Activated CD4-positive, alpha-beta memory T cell treated with anti-CD3 and anti-CD28 coated beads, Interleukin-2, amount 10 ng/mL, durations not matched to agents 7 days and 5 days (primary cell): ENCODE measurements at regions not wholly inside any gene's neighbourhood (a gene's known extent, or its start where the extent isn't known, plus 50 kb on each side); places are given as distances from the start of the nearest gene placed in this dataset.
"Not testable (repeated sequence)": the region's sequence is repeated elsewhere in the genome, so short reads cannot be mapped to it uniquely, and the experiment has no call there.

Experiments
- CTCF ChIA-PET: fragments of 350-600 bp; sonication (Branson Sonifier 250); formaldehyde crosslinking; loops from one replicate; lab custom pipeline; 2021; ENCODE audit warnings: antibody characterized with exemption, inconsistent platforms; lab: Charles Lee
- POLR2A ChIA-PET: fragments of 350-600 bp; sonication (Branson Sonifier 250); formaldehyde crosslinking; loops from one replicate; lab custom pipeline; 2021; ENCODE audit warnings: antibody characterized with exemption; lab: Charles Lee
- DNase-seq: peaks from one replicate; pipeline ENCODE4 v3.0.0-alpha.2; 2020
- H3K27ac Mint-ChIP-seq: one replicate; pipeline ENCODE4 v1.8.0; 2021; ENCODE audit warnings: mild to moderate bottlenecking, mixed read lengths
- H3K27me3 Mint-ChIP-seq: one replicate; pipeline ENCODE4 v1.8.0; 2021; ENCODE audit warnings: mixed read lengths
- H3K36me3 Mint-ChIP-seq: one replicate; pipeline ENCODE4 v1.8.0; 2021; ENCODE audit warnings: low read depth, mixed read lengths
- H3K4me1 Mint-ChIP-seq: one replicate; pipeline ENCODE4 v1.8.0; 2021; ENCODE audit warnings: mixed read lengths
- H3K4me3 Mint-ChIP-seq: one replicate; pipeline ENCODE4 v1.8.0; 2021; ENCODE audit warnings: mild to moderate bottlenecking, mixed read lengths
- H3K9me3 Mint-ChIP-seq: one replicate; pipeline ENCODE4 v1.8.0; 2021; ENCODE audit warnings: mixed read lengths

DNA sequence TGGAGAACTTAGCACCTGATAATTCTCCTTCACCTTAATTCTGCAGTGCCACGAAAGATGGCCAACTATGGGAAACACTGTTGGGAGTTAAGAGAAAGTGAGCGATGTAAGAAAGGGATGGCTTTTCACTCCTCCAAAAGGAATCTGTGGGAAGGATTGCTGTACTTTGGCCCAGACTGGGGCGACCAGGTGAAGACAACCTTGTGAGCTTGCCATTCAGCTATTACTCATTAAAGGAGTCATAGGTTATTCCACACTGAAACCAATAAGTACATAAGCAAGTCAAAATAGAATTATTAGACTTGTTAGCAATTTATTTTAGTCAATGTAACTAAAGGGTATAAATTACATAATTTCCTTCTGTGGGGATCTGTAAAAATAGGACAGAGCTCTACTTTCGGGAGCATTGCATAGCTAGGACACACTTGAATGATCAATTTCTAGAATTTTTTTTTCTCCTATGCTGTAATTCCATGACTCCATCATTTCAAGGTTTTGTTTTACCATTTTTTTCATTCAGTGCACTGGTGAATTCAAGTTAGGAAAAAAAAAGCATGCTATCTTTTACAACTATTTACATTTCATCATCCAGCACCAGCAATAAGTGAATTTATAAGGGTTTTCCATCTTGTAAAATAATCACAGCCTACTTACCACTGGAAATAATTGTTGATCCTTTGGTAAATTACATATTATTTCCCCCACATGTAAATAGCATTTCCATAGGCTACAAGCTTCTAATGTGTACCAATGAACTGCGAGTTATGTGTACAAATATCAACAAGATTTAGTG lies 231.7 kb downstream of the SIM1 start:
- DNase-seq: no peak
- CTCF ChIA-PET: no interaction called here
- no peaks in the 10 kb centered on the region for H3K9me3 Mint-ChIP-seq
- peaks cover 35% of the 10 kb centered on the region for H3K4me1 Mint-ChIP-seq
- H3K4me3 Mint-ChIP-seq: no peak overlapping the region
- peaks cover 6% of the 10 kb centered on the region for H3K27me3 Mint-ChIP-seq
- H3K36me3 Mint-ChIP-seq: peaks cover 3% of the 10 kb centered on the region
- POLR2A ChIA-PET: interaction anchor here (0.6 kb wide), 1 partner anchor 20 kb away, joined by 4 read pairs; no protein-coding TSS in a partner anchor
- H3K27ac Mint-ChIP-seq: no peak overlapping the region

- Mint-ChIP-seq H3K4me1 (peaks cover 41% of the 10 kb centered on the region), H3K36me3 (peaks cover 3% of the 10 kb centered on the region), H3K4me3 (no peak overlapping the region), H3K9me3 (no peaks in the 10 kb centered on the region), H3K27me3 (peaks cover 2% of the 10 kb centered on the region), H3K27ac (peak overlapping the region; percentile 71)
- POLR2A ChIA-PET: interaction anchor here (0.6 to 1.8 kb wide), 2 partner anchors 59 to 241 kb away, joined by 3 to 5 read pairs; no protein-coding TSS in a partner anchor
- CTCF ChIA-PET: no interaction called here
- DNase-seq: no peak
Measured at GRCh38 chr6:100230953-100231316, 233.8 kb downstream of the SIM1 start.

- no peak for DNase-seq
- Mint-ChIP-seq H3K27ac (peak overlapping the region; percentile 71), H3K4me1 (peaks cover 41% of the 10 kb centered on the region), H3K9me3 (no peaks in the 10 kb centered on the region), H3K27me3 (peaks cover 2% of the 10 kb centered on the region), H3K36me3 (no peaks in the 10 kb centered on the region), H3K4me3 (no peak overlapping the region)
- CTCF ChIA-PET: interaction anchor here (1.4 kb wide), 2 partner anchors 28 to 58 kb away, joined by 5 to 6 read pairs; no protein-coding TSS in a partner anchor
- POLR2A ChIA-PET: interaction anchor here (0.6 to 1.8 kb wide), 5 partner anchors 30 to 241 kb away, joined by 3 to 5 read pairs (median 3); no protein-coding TSS in a partner anchor
Measured at GRCh38 chr6:100230115-100230952, 234.4 kb downstream of the SIM1 start.

- CTCF ChIA-PET: interaction anchor here (1.4 to 2.0 kb wide), 3 partner anchors 14 to 57 kb away, joined by 5 to 6 read pairs (median 5); no protein-coding TSS in a partner anchor
- Mint-ChIP-seq H3K27ac (peak overlapping the region; percentile 70), H3K4me3 (peak overlapping the region; percentile 68), H3K9me3 (peaks cover under 1% of the 10 kb centered on the region), H3K4me1 (peaks cover 41% of the 10 kb centered on the region), H3K27me3 (no peaks in the 10 kb centered on the region), H3K36me3 (no peaks in the 10 kb centered on the region)
- POLR2A ChIA-PET: interaction anchor here (1.1 to 1.6 kb wide), 2 partner anchors 31 to 58 kb away, joined by 3 to 4 read pairs; no protein-coding TSS in a partner anchor
- DNase-seq: no peak
Measured at GRCh38 chr6:100229512-100229911, 235.2 kb downstream of the SIM1 start.

GRCh38 chr6:100228834-100229441 lies 234.9 kb upstream of the MCHR2 start:
- peak; percentile 80 for DNase-seq
- CTCF ChIA-PET: interaction anchor here (1.4 to 2.0 kb wide), 3 partner anchors 14 to 57 kb away, joined by 5 to 6 read pairs (median 5); no protein-coding TSS in a partner anchor
- Mint-ChIP-seq H3K36me3 (no peaks in the 10 kb centered on the region), H3K4me3 (peak overlapping the region; percentile 68), H3K27me3 (no peaks in the 10 kb centered on the region), H3K9me3 (peaks cover 2% of the 10 kb centered on the region), H3K27ac (peak overlapping the region; percentile 83), H3K4me1 (peaks cover 41% of the 10 kb centered on the region)
- POLR2A ChIA-PET: interaction anchor here (1.1 to 1.6 kb wide), 2 partner anchors 32 to 57 kb away, joined by 3 to 4 read pairs; no protein-coding TSS in a partner anchor

DNA sequence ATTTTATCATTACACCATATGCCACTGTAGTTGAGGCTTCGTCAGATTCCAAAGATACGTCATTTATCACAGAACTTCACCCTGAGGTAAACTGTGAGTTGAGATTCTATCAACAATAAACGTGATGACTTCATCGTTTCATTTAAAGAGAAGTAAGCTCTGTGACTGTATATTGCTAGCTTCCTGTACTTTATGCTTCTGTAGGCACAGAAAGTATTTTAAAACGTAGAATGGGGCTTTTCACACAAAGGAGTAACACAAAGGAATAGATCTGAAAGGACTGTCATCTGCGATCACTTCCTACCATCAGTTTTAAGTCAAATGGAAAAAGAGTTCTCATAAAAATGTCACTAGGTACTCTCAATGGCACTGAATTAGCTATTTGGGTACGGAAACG lies 234.4 kb upstream of the MCHR2 start:
- peak overlapping the region; percentile 68 for H3K4me3 Mint-ChIP-seq
- POLR2A ChIA-PET: no interaction called here
- peaks cover 2% of the 10 kb centered on the region for H3K9me3 Mint-ChIP-seq
- CTCF ChIA-PET: interaction anchor here (2.0 kb wide), 1 partner anchor 15 kb away, joined by 5 read pairs; no protein-coding TSS in a partner anchor
- H3K4me1 Mint-ChIP-seq: peaks cover 41% of the 10 kb centered on the region
- H3K27ac Mint-ChIP-seq: peak overlapping the region; percentile 83
- H3K27me3 Mint-ChIP-seq: no peaks in the 10 kb centered on the region
- H3K36me3 Mint-ChIP-seq: no peaks in the 10 kb centered on the region
- DNase-seq: no peak

DNA sequence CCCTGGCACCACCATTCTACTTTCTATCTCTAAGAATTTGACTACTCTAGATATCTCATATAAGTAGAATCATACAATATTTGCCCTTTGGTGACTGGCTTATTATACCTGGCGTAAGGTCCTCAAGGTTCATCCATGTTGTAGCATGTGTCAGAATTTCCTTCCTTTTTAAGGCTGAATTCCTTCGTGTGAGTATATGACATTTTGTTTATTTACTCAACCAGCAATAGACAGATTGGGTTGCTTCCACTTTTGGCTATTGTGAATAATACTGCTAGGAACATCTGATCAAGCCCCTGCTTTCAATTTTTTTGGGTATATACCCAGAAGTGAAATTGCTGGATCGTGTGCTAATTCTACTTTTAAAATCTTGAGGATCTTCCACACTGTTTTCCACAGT lies 232.8 kb upstream of the MCHR2 start:
- peaks cover 37% of the 10 kb centered on the region for H3K4me1 Mint-ChIP-seq

GRCh38 chr6:100223952-100224351 lies 229.9 kb upstream of the MCHR2 start:
- H3K4me3 Mint-ChIP-seq, POLR2A ChIA-PET, CTCF ChIA-PET, H3K36me3 Mint-ChIP-seq, H3K9me3 Mint-ChIP-seq, H3K27ac Mint-ChIP-seq, DNase-seq: not testable (repeated sequence)
- H3K4me1 Mint-ChIP-seq: peaks cover 13% of the 10 kb centered on the region
- peaks cover 11% of the 10 kb centered on the region for H3K27me3 Mint-ChIP-seq

More for the DNA sequence above, 232.8 kb upstream of the MCHR2 start:
- no peak overlapping the region for H3K27ac Mint-ChIP-seq
- DNase-seq: no peak
- peaks cover 5% of the 10 kb centered on the region for H3K9me3 Mint-ChIP-seq
- no peaks in the 10 kb centered on the region for H3K36me3 Mint-ChIP-seq
- no peaks in the 10 kb centered on the region for H3K27me3 Mint-ChIP-seq
- H3K4me3 Mint-ChIP-seq: no peak overlapping the region
- ChIA-PET POLR2A (no interaction called here), CTCF (no interaction called here)

GRCh38 chr6:100220543-100220942 lies 226.5 kb upstream of the MCHR2 start:
- H3K4me3 Mint-ChIP-seq: no peak overlapping the region
- POLR2A ChIA-PET: no interaction called here
- H3K4me1 Mint-ChIP-seq: no peaks in the 10 kb centered on the region
- no peaks in the 10 kb centered on the region for H3K36me3 Mint-ChIP-seq
- H3K27ac Mint-ChIP-seq: no peak overlapping the region
- DNase-seq: no peak
- peaks cover 13% of the 10 kb centered on the region for H3K27me3 Mint-ChIP-seq
- H3K9me3 Mint-ChIP-seq: peaks cover 5% of the 10 kb centered on the region
- CTCF ChIA-PET: no interaction called here

DNA sequence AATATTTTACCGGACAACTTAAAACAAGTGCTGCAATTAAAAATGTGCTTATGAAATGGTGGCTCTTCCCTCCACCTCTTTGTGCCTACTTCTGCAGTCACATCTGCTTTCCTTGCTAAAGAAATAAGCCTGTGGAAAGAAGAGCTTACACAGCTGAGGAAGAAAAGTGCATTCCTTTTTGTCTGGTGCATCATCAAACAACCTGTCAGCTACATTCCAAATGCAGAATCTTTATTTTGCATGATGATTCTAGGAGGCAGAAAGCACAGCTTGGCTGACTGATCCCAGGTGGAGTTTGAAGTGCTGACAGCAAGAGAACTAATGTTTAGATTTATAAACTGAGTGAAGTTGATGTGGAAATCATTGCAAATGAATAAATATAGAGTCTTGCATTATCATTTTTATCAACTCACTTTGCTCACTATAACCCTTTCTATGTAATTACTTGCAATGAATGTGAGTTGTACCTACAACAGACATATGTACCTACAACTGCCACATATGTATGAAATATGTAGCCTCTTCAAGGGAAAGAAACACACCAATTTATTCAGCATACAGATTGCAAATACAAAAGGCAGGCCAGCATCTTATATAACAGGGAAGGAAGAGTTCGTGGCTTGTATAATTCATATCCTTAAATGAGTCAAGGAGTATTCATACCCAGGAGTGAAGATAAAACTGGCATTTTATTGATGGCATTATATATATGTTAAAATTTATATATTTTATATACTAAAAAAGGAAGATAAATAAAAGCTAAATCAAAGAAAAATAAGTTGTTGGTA lies 223.4 kb upstream of the MCHR2 start:
- Mint-ChIP-seq H3K27ac (no peak overlapping the region), H3K4me1 (no peaks in the 10 kb centered on the region), H3K27me3 (peaks cover 13% of the 10 kb centered on the region), H3K9me3 (peaks cover 3% of the 10 kb centered on the region), H3K36me3 (no peaks in the 10 kb centered on the region), H3K4me3 (no peak overlapping the region)
- ChIA-PET CTCF (no interaction called here), POLR2A (no interaction called here)
- no peak for DNase-seq

DNA sequence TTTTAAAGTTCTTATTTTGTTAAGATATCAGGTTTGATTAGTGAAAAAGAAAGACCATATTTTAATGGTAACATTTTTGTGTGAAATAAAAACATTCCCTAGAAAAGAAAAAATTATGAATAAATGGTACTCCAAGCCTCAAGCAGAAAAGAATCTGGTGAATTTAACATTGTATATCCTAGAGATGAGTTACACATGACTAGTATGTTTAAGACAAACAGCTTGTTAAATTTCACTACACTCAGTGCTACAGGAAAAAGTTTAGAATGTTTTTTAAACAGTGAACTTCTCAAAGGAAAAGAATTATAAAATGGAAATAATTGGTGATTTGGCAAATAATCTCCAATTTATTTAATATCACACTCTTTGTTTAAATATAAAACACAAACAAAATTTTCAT lies 222.7 kb upstream of the MCHR2 start:
- peaks cover 13% of the 10 kb centered on the region for H3K27me3 Mint-ChIP-seq
- H3K36me3 Mint-ChIP-seq: no peaks in the 10 kb centered on the region
- POLR2A ChIA-PET: no interaction called here
- H3K4me1 Mint-ChIP-seq: no peaks in the 10 kb centered on the region
- DNase-seq: no peak
- no peak overlapping the region for H3K4me3 Mint-ChIP-seq
- CTCF ChIA-PET: no interaction called here
- no peak overlapping the region for H3K27ac Mint-ChIP-seq
- H3K9me3 Mint-ChIP-seq: no peaks in the 10 kb centered on the region

- H3K4me1 Mint-ChIP-seq: no peaks in the 10 kb centered on the region
- no peak overlapping the region for H3K27ac Mint-ChIP-seq
- H3K9me3 Mint-ChIP-seq: no peaks in the 10 kb centered on the region
- no peaks in the 10 kb centered on the region for H3K36me3 Mint-ChIP-seq
- no peak overlapping the region for H3K4me3 Mint-ChIP-seq
- ChIA-PET CTCF (no interaction called here), POLR2A (no interaction called here)
- peaks cover 2% of the 10 kb centered on the region for H3K27me3 Mint-ChIP-seq
- no peak for DNase-seq
Measured at GRCh38 chr6:100212131-100212530, 218.1 kb upstream of the MCHR2 start.
